Tibial nerve (tissue), 4 donors: ENCODE measurements at regions not wholly inside any gene's neighbourhood (a gene's known extent, or its start where the extent isn't known, plus 50 kb on each side); places are given as distances from the start of the nearest gene placed in this dataset.

Source experiments
- DNase-seq, 2 donors: peaks; one replicate each; pipeline ENCODE4 v3.0.0-alpha.2; 2019; ENCODE audit warnings: low spot score in 2 of 2
- H3K27ac ChIP-seq, 4 donors: fragments of 200-600 bp; sonication (generic) in 3 of 4; one replicate each; pipeline ENCODE4 v1.5.1; 2017 to 2019; ENCODE audit warnings: mild to moderate bottlenecking in 1 of 4
- H3K27me3 ChIP-seq, 2 donors: fragments of 200-600 bp; sonication (generic) in 1 of 2; one replicate each; pipeline versions ENCODE4 v1.5.1 to v1.6.0; 2017 to 2019
- H3K36me3 ChIP-seq, 3 donors: fragments of 200-600 bp; sonication (generic); one replicate each; pipeline ENCODE4 v1.5.1; 2018 to 2019
- H3K4me1 ChIP-seq, 4 donors: fragments of 200-600 bp; sonication (generic) in 3 of 4; one replicate each; pipeline ENCODE4 v1.5.1; 2017 to 2019
- H3K4me3 ChIP-seq, 4 donors: fragments of 200-600 bp; sonication (generic) in 3 of 4; one replicate each; pipeline ENCODE4 v1.5.1; 2017 to 2019; ENCODE audit warnings: mild to moderate bottlenecking in 1 of 4, moderate library complexity in 1 of 4
- H3K9me3 ChIP-seq, 4 donors: fragments of 200-600 bp; sonication (generic) in 3 of 4; one replicate each; pipeline ENCODE4 v1.5.1; 2017 to 2019
- EP300 ChIP-seq, 2 donors: sonication (generic); formaldehyde crosslinking; IDR thresholded peaks; one replicate each; pipeline ENCODE4 v1.6.1; 2017; ENCODE audit warnings: antibody characterized with exemption in 2 of 2, mild to moderate bottlenecking in 1 of 2
- POLR2A ChIP-seq, 2 donors: fragments of 450-650 bp; IDR thresholded peaks; one replicate each; pipeline ENCODE4 v1.6.1; 2017; ENCODE audit warnings: antibody characterized with exemption in 2 of 2, mild to moderate bottlenecking in 2 of 2, moderate library complexity in 2 of 2
- WGBS, 2 donors: methylation state at CpG; one replicate each; pipeline ENCODE4 v1.1.5; 2018; 5-methylcytosine and 5-hydroxymethylcytosine counted together
- TF ChIP-seq, protein P1 (sequence below), 5 experiments: fragments of 200-600 bp in 3 of 5; fragments of 450-650 bp in 2 of 5; sonication (generic) in 3 of 5; IDR thresholded peaks; one replicate each; pipeline ENCODE4 v1.5.1; 2016 to 2019; ENCODE audit warnings: antibody characterized with exemption in 5 of 5, mild to moderate bottlenecking in 3 of 5, moderate library complexity in 2 of 5

DNA sequence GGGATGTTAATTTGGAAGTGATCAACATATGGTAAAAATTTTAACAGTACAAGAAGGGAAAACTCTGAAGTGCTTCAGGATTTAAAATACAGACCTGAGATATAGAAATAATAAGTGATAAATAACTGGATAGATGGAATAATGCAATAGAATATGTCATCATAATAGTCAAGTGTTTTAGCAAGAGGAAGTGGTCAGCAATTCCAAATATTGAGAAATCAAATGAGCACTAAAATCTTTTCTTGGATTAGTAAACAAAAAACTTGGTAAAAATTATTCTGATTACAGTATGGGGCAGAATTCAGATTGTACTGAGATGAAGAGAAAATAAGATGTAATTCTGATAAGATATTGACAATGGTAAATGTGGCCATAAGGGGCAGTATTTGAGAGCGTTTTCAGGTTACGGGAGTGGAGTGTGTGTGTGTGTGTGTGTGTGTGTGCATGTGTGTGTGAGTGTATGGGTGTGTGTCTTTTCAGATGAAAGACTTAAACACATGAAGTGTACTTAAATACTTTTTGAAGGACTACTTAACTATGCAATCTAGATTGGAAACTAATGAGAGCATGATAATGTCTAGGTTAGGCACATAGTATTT, 217.9 kb upstream of the ITGA4 start:
- no peaks in the 10 kb centered on the region for H3K36me3 ChIP-seq
- no peak overlapping the region for H3K4me3 ChIP-seq
- H3K4me1 ChIP-seq: no peaks in the 10 kb centered on the region
- H3K27me3 ChIP-seq: no peaks in the 10 kb centered on the region
- TF ChIP-seq POLR2A (IDR thresholded peaks at IDR 0.05): no peak
- no peak for TF ChIP-seq EP300 (IDR thresholded peaks at IDR 0.05)
- TF ChIP-seq, protein P1, sequence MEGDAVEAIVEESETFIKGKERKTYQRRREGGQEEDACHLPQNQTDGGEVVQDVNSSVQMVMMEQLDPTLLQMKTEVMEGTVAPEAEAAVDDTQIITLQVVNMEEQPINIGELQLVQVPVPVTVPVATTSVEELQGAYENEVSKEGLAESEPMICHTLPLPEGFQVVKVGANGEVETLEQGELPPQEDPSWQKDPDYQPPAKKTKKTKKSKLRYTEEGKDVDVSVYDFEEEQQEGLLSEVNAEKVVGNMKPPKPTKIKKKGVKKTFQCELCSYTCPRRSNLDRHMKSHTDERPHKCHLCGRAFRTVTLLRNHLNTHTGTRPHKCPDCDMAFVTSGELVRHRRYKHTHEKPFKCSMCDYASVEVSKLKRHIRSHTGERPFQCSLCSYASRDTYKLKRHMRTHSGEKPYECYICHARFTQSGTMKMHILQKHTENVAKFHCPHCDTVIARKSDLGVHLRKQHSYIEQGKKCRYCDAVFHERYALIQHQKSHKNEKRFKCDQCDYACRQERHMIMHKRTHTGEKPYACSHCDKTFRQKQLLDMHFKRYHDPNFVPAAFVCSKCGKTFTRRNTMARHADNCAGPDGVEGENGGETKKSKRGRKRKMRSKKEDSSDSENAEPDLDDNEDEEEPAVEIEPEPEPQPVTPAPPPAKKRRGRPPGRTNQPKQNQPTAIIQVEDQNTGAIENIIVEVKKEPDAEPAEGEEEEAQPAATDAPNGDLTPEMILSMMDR (IDR thresholded peaks at IDR 0.05): no peak
- no peaks in the 10 kb centered on the region for H3K9me3 ChIP-seq
- H3K27ac ChIP-seq: no peak overlapping the region
- no peak for DNase-seq
- WGBS, 2 donors: 67 to 71% methylated on average over 2 of the region's 2 CpGs

DNA sequence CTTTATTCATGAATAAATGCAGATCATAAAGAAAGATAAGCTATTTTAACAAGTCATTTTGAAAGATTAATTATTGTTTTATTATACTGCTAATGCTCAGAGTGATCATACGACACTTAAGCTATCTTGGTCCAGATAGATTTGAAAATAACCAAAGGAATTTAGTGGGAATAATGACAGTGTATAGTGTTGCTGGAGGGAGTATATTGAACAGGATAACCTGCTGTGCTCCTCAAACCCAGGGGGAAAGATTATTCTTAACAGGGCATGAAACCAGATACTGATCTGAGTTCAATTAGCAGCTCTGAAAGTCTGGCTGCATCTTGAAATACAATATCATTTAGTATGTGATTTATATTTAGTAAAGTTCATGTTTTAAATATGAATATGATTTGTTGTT, 216.3 kb upstream of the ITGA4 start:
- Histone ChIP-seq H3K27ac (no peak overlapping the region), H3K9me3 (no peaks in the 10 kb centered on the region), H3K4me1 (no peaks in the 10 kb centered on the region), H3K27me3 (no peaks in the 10 kb centered on the region), H3K4me3 (no peak overlapping the region), H3K36me3 (no peaks in the 10 kb centered on the region)
- TF ChIP-seq POLR2A (IDR thresholded peaks at IDR 0.05) (no peak), EP300 (IDR thresholded peaks at IDR 0.05) (no peak)
- TF ChIP-seq, protein P1 (IDR thresholded peaks at IDR 0.05): no peak
- WGBS, 2 donors: 76 to 91% methylated on average over 1 of the region's 1 CpG
- DNase-seq: no peak

DNA sequence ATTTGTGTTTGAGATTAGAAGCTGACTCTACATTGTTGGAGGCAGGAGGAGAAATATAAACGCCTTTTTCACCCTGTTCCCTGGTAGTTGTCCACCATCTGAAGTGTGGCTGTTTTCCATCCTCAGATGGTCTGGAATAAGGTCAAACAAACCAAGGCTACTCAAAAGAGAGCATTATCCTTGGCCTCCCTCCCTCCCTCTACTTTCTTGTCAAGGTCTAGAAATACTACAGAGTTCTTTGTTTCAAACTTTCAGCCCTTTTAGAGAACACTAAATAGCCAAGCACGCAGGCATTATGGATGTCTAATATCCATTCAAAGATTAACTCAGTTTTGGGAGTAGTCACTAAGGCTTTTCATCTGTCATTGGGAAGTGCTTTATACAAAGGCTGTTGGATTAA, 215.8 kb upstream of the ITGA4 start:
- no peak for DNase-seq
- Histone ChIP-seq H3K4me1 (no peaks in the 10 kb centered on the region), H3K9me3 (no peaks in the 10 kb centered on the region), H3K4me3 (no peak overlapping the region), H3K27ac (no peak overlapping the region), H3K27me3 (no peaks in the 10 kb centered on the region), H3K36me3 (no peaks in the 10 kb centered on the region)
- WGBS, 2 donors: 40 to 47% methylated on average over 2 of the region's 2 CpGs
- TF ChIP-seq, protein P1 (IDR thresholded peaks at IDR 0.05): no peak
- no peak for TF ChIP-seq EP300 (IDR thresholded peaks at IDR 0.05)
- TF ChIP-seq POLR2A (IDR thresholded peaks at IDR 0.05): no peak

DNA sequence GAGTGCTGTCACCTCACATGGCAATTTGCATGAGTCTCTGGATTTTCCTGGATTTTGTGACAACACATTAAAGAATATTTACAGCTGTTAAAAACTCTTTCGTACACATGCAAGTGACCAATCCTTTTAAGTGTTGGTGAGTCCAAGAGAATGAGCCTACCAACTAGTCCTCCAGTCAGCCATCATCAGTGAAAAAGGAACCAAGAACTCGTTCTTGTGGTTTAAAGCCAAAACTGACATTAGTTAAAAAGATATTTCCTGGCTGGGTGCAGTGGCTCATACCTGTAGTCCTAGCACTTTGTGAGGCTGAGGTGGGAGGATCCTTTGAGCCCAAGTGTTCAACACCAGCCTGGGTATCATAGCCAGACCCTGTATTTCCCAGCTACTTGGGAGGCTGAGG, 215.4 kb upstream of the ITGA4 start:
- Histone ChIP-seq H3K9me3 (no peaks in the 10 kb centered on the region), H3K4me3 (no peak overlapping the region), H3K27ac (no peak overlapping the region), H3K4me1 (no peaks in the 10 kb centered on the region), H3K27me3 (no peaks in the 10 kb centered on the region), H3K36me3 (no peaks in the 10 kb centered on the region)
- no peak for DNase-seq
- TF ChIP-seq POLR2A (IDR thresholded peaks at IDR 0.05) (no peak), EP300 (IDR thresholded peaks at IDR 0.05) (no peak)
- TF ChIP-seq, protein P1 (IDR thresholded peaks at IDR 0.05): no peak
- WGBS, 2 donors: 67 to 69% methylated on average over 2 of the region's 2 CpGs

DNA sequence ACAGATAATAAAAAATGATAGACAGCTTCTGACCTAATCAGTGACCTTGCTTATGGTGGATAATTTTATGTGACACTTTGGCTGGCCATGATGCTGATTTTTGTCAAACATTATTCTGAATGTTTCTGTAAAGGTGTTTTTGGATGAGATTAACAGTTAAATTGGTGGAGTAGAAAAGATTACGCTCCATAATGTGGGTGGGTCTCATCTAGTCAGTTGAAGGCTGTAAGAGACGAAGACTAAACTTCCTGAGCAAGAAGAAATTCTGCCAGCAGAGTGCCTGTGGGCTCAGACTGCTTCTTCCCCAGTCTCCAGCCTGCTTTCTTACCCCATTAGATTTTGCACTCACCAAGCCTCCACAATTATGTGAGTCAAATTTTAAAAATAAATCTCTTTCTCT, 214.9 kb upstream of the ITGA4 start:
- Histone ChIP-seq H3K36me3 (no peaks in the 10 kb centered on the region), H3K4me1 (no peaks in the 10 kb centered on the region), H3K27ac (no peak overlapping the region), H3K27me3 (no peaks in the 10 kb centered on the region), H3K9me3 (no peaks in the 10 kb centered on the region), H3K4me3 (no peak overlapping the region)
- WGBS, 2 donors: 87 to 94% methylated on average over 2 of the region's 2 CpGs
- no peak for DNase-seq
- TF ChIP-seq, protein P1 (IDR thresholded peaks at IDR 0.05): no peak
- TF ChIP-seq EP300 (IDR thresholded peaks at IDR 0.05) (no peak), POLR2A (IDR thresholded peaks at IDR 0.05) (no peak)
